GM23338 (cell line): ENCODE measurements at regions not wholly inside any gene's neighbourhood (a gene's known extent, or its start where the extent isn't known, plus 50 kb on each side); places are given as distances from the start of the nearest gene placed in this dataset.

Experiments used
- ATAC-seq: fragments of 200-7000 bp; cut with Tn5 transposase; 3 replicates; pipeline ENCODE4 v1.9.1; 2020
- DNase-seq: peaks from one replicate; pipeline ENCODE4 v3.0.0-alpha.2; 2015; ENCODE audit warnings: low spot score
- H2AFZ ChIP-seq: fragments of 200-600 bp; sonication (generic); 2 replicates; pipeline ENCODE4 v1.8.0; 2016; ENCODE audit warnings: antibody characterized with exemption, mild to moderate bottlenecking, moderate library complexity
- H3F3A ChIP-seq: fragments of 200-600 bp; sonication (generic); replicated peaks from 2 replicates; pipeline ENCODE4 v1.8.0; 2017; ENCODE audit warnings: antibody characterized with exemption, mixed run types, low read depth
- H3K27ac ChIP-seq: fragments of 200-600 bp; sonication (generic); 2 replicates; pipeline ENCODE4 v1.6.1; 2016; ENCODE audit warnings: low read depth
- H3K27me3 ChIP-seq: fragments of 200-600 bp; sonication (generic); 2 replicates; pipeline ENCODE4 v1.8.0; 2016; ENCODE audit warnings: mild to moderate bottlenecking, mixed run types, moderate library complexity; ENCODE audit not compliant: insufficient read depth
- H3K36me3 ChIP-seq: fragments of 200-600 bp; sonication (generic); 2 replicates; pipeline ENCODE4 v1.8.0; 2016; ENCODE audit warnings: mild to moderate bottlenecking; ENCODE audit not compliant: insufficient read depth
- H3K4me1 ChIP-seq: fragments of 200-600 bp; sonication (generic); 2 replicates; pipeline ENCODE4 v1.8.0; 2016; ENCODE audit warnings: mild to moderate bottlenecking, moderate library complexity; ENCODE audit not compliant: insufficient read depth
- H3K4me2 ChIP-seq: fragments of 200-600 bp; sonication (generic); 2 replicates; pipeline ENCODE4 v1.7.1; 2017; ENCODE audit warnings: mixed run types
- H3K4me3 ChIP-seq: fragments of 200-600 bp; sonication (generic); 2 replicates; pipeline ENCODE4 v1.6.1; 2016; ENCODE audit warnings: mixed run types
- H3K79me2 ChIP-seq: fragments of 200-600 bp; sonication (generic); replicated peaks from 2 replicates; pipeline ENCODE4 v1.8.0; 2017; ENCODE audit warnings: mild to moderate bottlenecking; ENCODE audit not compliant: insufficient read depth
- H3K9me2 ChIP-seq: fragments of 200-600 bp; sonication (generic); 2 replicates; pipeline ENCODE4 v1.8.0; 2017; ENCODE audit not compliant: insufficient read depth
- H4K20me1 ChIP-seq: fragments of 200-600 bp; sonication (generic); replicated peaks from 2 replicates; pipeline ENCODE4 v1.8.0; 2017; ENCODE audit warnings: mild to moderate bottlenecking; ENCODE audit not compliant: insufficient read depth
- H3K27ac Mint-ChIP-seq: 2 replicates; pipeline ENCODE4 v1.8.0; 2020; ENCODE audit warnings: inconsistent platforms, mild to moderate bottlenecking, moderate library complexity, mixed read lengths
- H3K27me3 Mint-ChIP-seq: 3 replicates; pipeline ENCODE4 v1.8.0; 2022; ENCODE audit warnings: low read depth, mild to moderate bottlenecking, moderate library complexity, mixed read lengths, inconsistent platforms; ENCODE audit not compliant: insufficient read depth, poor library complexity
- H3K36me3 Mint-ChIP-seq: 3 replicates; pipeline ENCODE4 v1.8.0; 2021; ENCODE audit warnings: low read depth, mild to moderate bottlenecking, inconsistent platforms, moderate library complexity, mixed read lengths
- H3K4me1 Mint-ChIP-seq: 3 replicates; pipeline ENCODE4 v1.8.0; 2020; ENCODE audit warnings: mild to moderate bottlenecking, inconsistent platforms, mixed read lengths
- H3K4me3 Mint-ChIP-seq: 3 replicates; pipeline ENCODE4 v1.8.0; 2021; ENCODE audit warnings: moderate library complexity, mild to moderate bottlenecking, inconsistent platforms, mixed read lengths
- H3K9me3 Mint-ChIP-seq: 3 replicates; pipeline ENCODE4 v1.8.0; 2020; ENCODE audit warnings: moderate library complexity, mild to moderate bottlenecking, inconsistent platforms, mixed read lengths
- CREB1 ChIP-seq: fragments of 250-450 bp; sonication (Bioruptor Pico); IDR thresholded peaks from 2 replicates; pipeline ENCODE4 v1.5.0; 2020; ENCODE audit warnings: low read depth, mild to moderate bottlenecking, moderate library complexity
- ETS1 ChIP-seq: IDR thresholded peaks from 2 replicates; pipeline ENCODE4 v1.6.1; 2016; ENCODE audit warnings: antibody characterized with exemption
- EZH2 ChIP-seq: fragments of 200-600 bp; sonication (generic); IDR thresholded peaks from one replicate; pipeline ENCODE4 v1.8.0; 2017; ENCODE audit warnings: antibody characterized with exemption, mild to moderate bottlenecking, low read depth; ENCODE audit not compliant: unreplicated experiment
- EZH2phosphoT487 ChIP-seq: fragments of 200-600 bp; sonication (generic); IDR thresholded peaks from one replicate; pipeline ENCODE4 v1.8.1; 2018; ENCODE audit warnings: antibody characterized with exemption; ENCODE audit not compliant: unreplicated experiment
- JUNB ChIP-seq: IDR thresholded peaks from one replicate; pipeline ENCODE4 v1.6.1; 2016; ENCODE audit warnings: antibody characterized with exemption; ENCODE audit not compliant: unreplicated experiment
- NANOG ChIP-seq: IDR thresholded peaks from 2 replicates; pipeline ENCODE4 v1.6.1; 2016; ENCODE audit warnings: antibody characterized with exemption, borderline replicate concordance
- POLR2AphosphoS5 ChIP-seq: IDR thresholded peaks from 2 replicates; pipeline ENCODE4 v1.6.1; 2016; ENCODE audit warnings: antibody characterized with exemption, low read depth
- STAT1 ChIP-seq: IDR thresholded peaks from one replicate; pipeline ENCODE4 v1.6.1; 2016; ENCODE audit warnings: antibody characterized with exemption; ENCODE audit not compliant: unreplicated experiment
- ZNF114 ChIP-seq: fragments of 250-450 bp; sonication (Bioruptor Pico); IDR thresholded peaks from 2 replicates; pipeline ENCODE4 v1.5.0; 2020; ENCODE audit warnings: mild to moderate bottlenecking, moderate library complexity
- ZNF331 ChIP-seq: fragments of 250-450 bp; sonication (Bioruptor Pico); IDR thresholded peaks from 2 replicates; pipeline ENCODE4 v1.5.0; 2020; ENCODE audit warnings: low read depth, mild to moderate bottlenecking, moderate library complexity
- ZNF462 ChIP-seq: fragments of 250-450 bp; sonication (Bioruptor Pico); IDR thresholded peaks from 2 replicates; pipeline ENCODE4 v1.5.0; 2020; ENCODE audit warnings: mild to moderate bottlenecking, moderate library complexity
- TF ChIP-seq, protein P1 (sequence below), 2 experiments: fragments of 200-600 bp in 1 of 2; sonication (generic) in 1 of 2; conservative IDR thresholded peaks; 2 replicates each; pipeline versions ENCODE4 v1.5.1 to v1.6.1; 2016 to 2017; ENCODE audit warnings: antibody characterized with exemption in 2 of 2, low read depth in 2 of 2, mild to moderate bottlenecking in 2 of 2, moderate library complexity in 1 of 2
- TF ChIP-seq, protein P2 (sequence below): IDR thresholded peaks from one replicate; pipeline ENCODE4 v1.6.1; 2018; ENCODE audit warnings: antibody characterized with exemption; ENCODE audit not compliant: unreplicated experiment

- no peak overlapping the region for H3K4me3 Mint-ChIP-seq
- no peak overlapping the region for H3K4me3 ChIP-seq
Observed at GRCh38 chr15:38163658-38164057, 89.0 kb upstream of the SPRED1 start.

More at GRCh38 chr15:38163658-38164057, 89.0 kb upstream of the SPRED1 start:
- DNase-seq (no peak), ATAC-seq (no peak; the same call in 2 of the 3 replicates)
- Mint-ChIP-seq H3K27ac (no peak overlapping the region), H3K4me1 (peaks cover 34% of the 10 kb centered on the region), H3K27me3 (no peaks in the 10 kb centered on the region), H3K36me3 (no peaks in the 10 kb centered on the region), H3K9me3 (no peaks in the 10 kb centered on the region)
- H3K9me2 ChIP-seq: no peaks in the 10 kb centered on the region; the same call in 1 of the 2 replicates
- TF ChIP-seq, protein P1, sequence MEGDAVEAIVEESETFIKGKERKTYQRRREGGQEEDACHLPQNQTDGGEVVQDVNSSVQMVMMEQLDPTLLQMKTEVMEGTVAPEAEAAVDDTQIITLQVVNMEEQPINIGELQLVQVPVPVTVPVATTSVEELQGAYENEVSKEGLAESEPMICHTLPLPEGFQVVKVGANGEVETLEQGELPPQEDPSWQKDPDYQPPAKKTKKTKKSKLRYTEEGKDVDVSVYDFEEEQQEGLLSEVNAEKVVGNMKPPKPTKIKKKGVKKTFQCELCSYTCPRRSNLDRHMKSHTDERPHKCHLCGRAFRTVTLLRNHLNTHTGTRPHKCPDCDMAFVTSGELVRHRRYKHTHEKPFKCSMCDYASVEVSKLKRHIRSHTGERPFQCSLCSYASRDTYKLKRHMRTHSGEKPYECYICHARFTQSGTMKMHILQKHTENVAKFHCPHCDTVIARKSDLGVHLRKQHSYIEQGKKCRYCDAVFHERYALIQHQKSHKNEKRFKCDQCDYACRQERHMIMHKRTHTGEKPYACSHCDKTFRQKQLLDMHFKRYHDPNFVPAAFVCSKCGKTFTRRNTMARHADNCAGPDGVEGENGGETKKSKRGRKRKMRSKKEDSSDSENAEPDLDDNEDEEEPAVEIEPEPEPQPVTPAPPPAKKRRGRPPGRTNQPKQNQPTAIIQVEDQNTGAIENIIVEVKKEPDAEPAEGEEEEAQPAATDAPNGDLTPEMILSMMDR (conservative IDR thresholded peaks at IDR 0.05; ENCODE audit: low read depth in 2 of 2): no peak
- TF ChIP-seq EZH2 (no peak), CREB1 (no peak), NANOG (no peak), JUNB (no peak), ZNF114 (CRISPR knock-in tag) (no peak), EZH2phosphoT487 (no peak), POLR2AphosphoS5 (no peak), ETS1 (no peak), ZNF462 (no peak), ZNF331 (CRISPR knock-in tag) (no peak), STAT1 (no peak)
- TF ChIP-seq, protein P2, sequence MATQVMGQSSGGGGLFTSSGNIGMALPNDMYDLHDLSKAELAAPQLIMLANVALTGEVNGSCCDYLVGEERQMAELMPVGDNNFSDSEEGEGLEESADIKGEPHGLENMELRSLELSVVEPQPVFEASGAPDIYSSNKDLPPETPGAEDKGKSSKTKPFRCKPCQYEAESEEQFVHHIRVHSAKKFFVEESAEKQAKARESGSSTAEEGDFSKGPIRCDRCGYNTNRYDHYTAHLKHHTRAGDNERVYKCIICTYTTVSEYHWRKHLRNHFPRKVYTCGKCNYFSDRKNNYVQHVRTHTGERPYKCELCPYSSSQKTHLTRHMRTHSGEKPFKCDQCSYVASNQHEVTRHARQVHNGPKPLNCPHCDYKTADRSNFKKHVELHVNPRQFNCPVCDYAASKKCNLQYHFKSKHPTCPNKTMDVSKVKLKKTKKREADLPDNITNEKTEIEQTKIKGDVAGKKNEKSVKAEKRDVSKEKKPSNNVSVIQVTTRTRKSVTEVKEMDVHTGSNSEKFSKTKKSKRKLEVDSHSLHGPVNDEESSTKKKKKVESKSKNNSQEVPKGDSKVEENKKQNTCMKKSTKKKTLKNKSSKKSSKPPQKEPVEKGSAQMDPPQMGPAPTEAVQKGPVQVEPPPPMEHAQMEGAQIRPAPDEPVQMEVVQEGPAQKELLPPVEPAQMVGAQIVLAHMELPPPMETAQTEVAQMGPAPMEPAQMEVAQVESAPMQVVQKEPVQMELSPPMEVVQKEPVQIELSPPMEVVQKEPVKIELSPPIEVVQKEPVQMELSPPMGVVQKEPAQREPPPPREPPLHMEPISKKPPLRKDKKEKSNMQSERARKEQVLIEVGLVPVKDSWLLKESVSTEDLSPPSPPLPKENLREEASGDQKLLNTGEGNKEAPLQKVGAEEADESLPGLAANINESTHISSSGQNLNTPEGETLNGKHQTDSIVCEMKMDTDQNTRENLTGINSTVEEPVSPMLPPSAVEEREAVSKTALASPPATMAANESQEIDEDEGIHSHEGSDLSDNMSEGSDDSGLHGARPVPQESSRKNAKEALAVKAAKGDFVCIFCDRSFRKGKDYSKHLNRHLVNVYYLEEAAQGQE: no peak
- H3K4me1 ChIP-seq: peaks cover 23% of the 10 kb centered on the region; the same call in 1 of the 2 replicates
- no peaks in the 10 kb centered on the region for H4K20me1 ChIP-seq
- no peaks in the 10 kb centered on the region for H3K36me3 ChIP-seq
- peak overlapping the region; percentile 19; the same call in 1 of the 2 replicates for H3K4me2 ChIP-seq
- no peak overlapping the region for H3K27ac ChIP-seq
- H3F3A ChIP-seq: no peaks in the 10 kb centered on the region
- no peaks in the 10 kb centered on the region for H3K79me2 ChIP-seq
- H3K27me3 ChIP-seq: no peaks in the 10 kb centered on the region
- peak overlapping the region; percentile 63; the same call in 1 of the 2 replicates for H2AFZ ChIP-seq
